Activated T-helper 1 cell treated with anti-CD3 and anti-CD28 coated beads, Interleukin-12 subunit alpha, Interleukin-12 subunit beta, Interleukin-2, Interleukin-4 antibody, amounts not matched to agents 30 ng/mL and 10 ng/mL and 1 ng/mL, durations not matched to agents 14 hours and 24 hours and 36 hours (primary cell): ENCODE measurements at regions not wholly inside any gene's neighbourhood (a gene's known extent, or its start where the extent isn't known, plus 50 kb on each side); places are given as distances from the start of the nearest gene placed in this dataset.

Experiments
- DNase-seq: peaks from one replicate; pipeline ENCODE4 v3.0.0; 2021; ENCODE audit warnings: low spot score
- H3K27ac Mint-ChIP-seq: one replicate; pipeline ENCODE4 v1.8.0; 2021; ENCODE audit warnings: mild to moderate bottlenecking, mixed read lengths
- H3K27me3 Mint-ChIP-seq: one replicate; pipeline ENCODE4 v1.8.0; 2022; ENCODE audit warnings: mild to moderate bottlenecking, moderate library complexity, mixed read lengths; ENCODE audit not compliant: insufficient read depth
- H3K36me3 Mint-ChIP-seq: one replicate; pipeline ENCODE4 v1.8.0; 2021; ENCODE audit warnings: low read depth, mixed read lengths
- H3K4me1 Mint-ChIP-seq: one replicate; pipeline ENCODE4 v1.8.0; 2021; ENCODE audit warnings: low read depth, mixed read lengths
- H3K4me3 Mint-ChIP-seq: one replicate; pipeline ENCODE4 v1.8.0; 2021; ENCODE audit warnings: mild to moderate bottlenecking, moderate library complexity, mixed read lengths
- H3K9me3 Mint-ChIP-seq: one replicate; pipeline ENCODE4 v1.8.0; 2021; ENCODE audit warnings: mixed read lengths
- intact Hi-C: fragments of 100-400 bp; cut with micrococcal nuclease; formaldehyde crosslinking; loops from one replicate; pipeline ENCODE4 v1.15.1; 2024

GRCh38 chr14:27506272-27506671, 908.4 kb upstream of the NOVA1 start:
- H3K9me3 Mint-ChIP-seq = peaks cover 50% of the 10 kb centered on the region
- no peak for DNase-seq
- intact Hi-C loops = no loop called here
- H3K36me3 Mint-ChIP-seq = no peaks in the 10 kb centered on the region
- H3K27ac Mint-ChIP-seq = no peak overlapping the region
- H3K4me3 Mint-ChIP-seq = no peak overlapping the region
- H3K4me1 Mint-ChIP-seq = no peaks in the 10 kb centered on the region
- no peaks in the 10 kb centered on the region for H3K27me3 Mint-ChIP-seq

DNA sequence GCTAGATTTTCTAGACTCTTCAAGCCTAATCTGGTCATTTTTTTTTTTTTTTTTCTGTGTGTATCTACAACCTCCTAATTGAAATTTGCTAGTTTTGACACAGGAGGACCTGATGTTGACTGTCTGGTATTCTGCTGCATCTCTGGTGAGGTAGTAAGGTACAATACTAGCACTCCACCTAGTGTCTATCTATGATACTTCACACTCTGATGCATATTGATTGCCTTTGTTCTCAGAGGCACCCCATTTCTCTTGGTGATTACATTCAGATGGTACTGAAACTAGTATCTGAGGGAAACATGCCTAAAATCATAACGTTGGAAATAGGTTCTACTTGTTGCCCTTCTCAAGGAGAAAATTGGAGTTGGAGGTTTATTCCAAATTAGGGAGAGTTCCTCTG, 930.5 kb upstream of the NOVA1 start:
- no peak overlapping the region for H3K27ac Mint-ChIP-seq
- peaks cover 39% of the 10 kb centered on the region for H3K9me3 Mint-ChIP-seq
- intact Hi-C loops = no loop called here
- H3K27me3 Mint-ChIP-seq = no peaks in the 10 kb centered on the region
- no peak overlapping the region for H3K4me3 Mint-ChIP-seq
- H3K4me1 Mint-ChIP-seq = no peaks in the 10 kb centered on the region
- no peaks in the 10 kb centered on the region for H3K36me3 Mint-ChIP-seq
- DNase-seq = no peak

DNA sequence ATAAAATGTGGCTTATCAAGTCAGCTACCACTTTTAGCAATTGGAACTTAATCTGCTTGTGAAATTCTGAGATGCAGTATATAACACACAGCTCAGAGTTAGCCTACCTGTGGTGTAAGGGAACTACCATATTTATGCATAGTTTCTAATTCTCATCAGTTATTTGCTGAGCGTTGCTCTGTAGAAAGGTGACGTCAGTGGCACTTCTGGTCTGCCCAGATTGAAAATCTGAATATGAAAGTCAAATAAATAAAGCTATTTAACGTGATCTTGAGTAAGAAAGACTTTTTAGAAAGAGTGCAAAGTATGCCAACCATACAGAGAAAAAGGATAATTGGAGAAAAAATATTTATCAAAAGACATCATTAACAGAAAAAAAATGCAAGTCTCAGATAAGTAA, 938.9 kb upstream of the NOVA1 start:
- H3K27ac Mint-ChIP-seq = no peak overlapping the region
- H3K4me1 Mint-ChIP-seq = no peaks in the 10 kb centered on the region
- no peak overlapping the region for H3K4me3 Mint-ChIP-seq
- intact Hi-C loops = no loop called here
- H3K27me3 Mint-ChIP-seq = no peaks in the 10 kb centered on the region
- peaks cover 35% of the 10 kb centered on the region for H3K9me3 Mint-ChIP-seq
- H3K36me3 Mint-ChIP-seq = no peaks in the 10 kb centered on the region
- no peak for DNase-seq

- H3K4me3 Mint-ChIP-seq = no peak overlapping the region
- intact Hi-C loops = loop anchor here (10.0 kb wide), 1 partner anchor 451 kb away; no protein-coding TSS in a partner anchor
- no peak overlapping the region for H3K27ac Mint-ChIP-seq
- no peak for DNase-seq
- H3K36me3 Mint-ChIP-seq = no peaks in the 10 kb centered on the region
- H3K9me3 Mint-ChIP-seq = peaks cover 28% of the 10 kb centered on the region
- no peaks in the 10 kb centered on the region for H3K4me1 Mint-ChIP-seq
- no peaks in the 10 kb centered on the region for H3K27me3 Mint-ChIP-seq
Observed at GRCh38 chr14:27546111-27546510, 948.3 kb upstream of the NOVA1 start.

DNA sequence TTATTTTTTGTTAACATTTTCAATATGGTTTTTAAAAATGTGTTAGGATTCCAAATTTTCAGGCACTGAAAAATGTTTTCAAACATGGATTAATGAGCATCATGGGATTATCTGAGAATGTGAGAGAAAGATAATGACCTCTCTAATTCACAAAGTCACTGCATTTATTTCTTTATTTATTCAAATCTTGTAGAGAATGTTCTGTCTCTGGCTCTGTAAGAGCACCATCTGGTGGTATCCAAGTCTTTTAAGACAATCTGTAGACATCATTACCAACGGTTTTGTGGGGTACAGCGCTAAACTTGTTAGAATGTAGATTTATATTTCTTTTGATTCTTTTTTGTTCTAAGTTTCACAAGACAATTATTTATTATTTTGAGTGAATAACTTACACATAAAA, 956.0 kb upstream of the NOVA1 start:
- intact Hi-C loops = no loop called here
- DNase-seq = no peak
- Mint-ChIP-seq H3K27me3 (no peaks in the 10 kb centered on the region), H3K4me3 (no peak overlapping the region), H3K4me1 (no peaks in the 10 kb centered on the region), H3K27ac (no peak overlapping the region), H3K36me3 (no peaks in the 10 kb centered on the region), H3K9me3 (peaks cover 14% of the 10 kb centered on the region)

- H3K4me3 Mint-ChIP-seq = no peak overlapping the region
- intact Hi-C loops = no loop called here
- H3K4me1 Mint-ChIP-seq = no peaks in the 10 kb centered on the region
- no peak for DNase-seq
- H3K9me3 Mint-ChIP-seq = peaks cover 7% of the 10 kb centered on the region
- no peaks in the 10 kb centered on the region for H3K36me3 Mint-ChIP-seq
- no peaks in the 10 kb centered on the region for H3K27me3 Mint-ChIP-seq
- no peak overlapping the region for H3K27ac Mint-ChIP-seq
Observed at GRCh38 chr14:27557445-27557844, 959.6 kb upstream of the NOVA1 start.

DNA sequence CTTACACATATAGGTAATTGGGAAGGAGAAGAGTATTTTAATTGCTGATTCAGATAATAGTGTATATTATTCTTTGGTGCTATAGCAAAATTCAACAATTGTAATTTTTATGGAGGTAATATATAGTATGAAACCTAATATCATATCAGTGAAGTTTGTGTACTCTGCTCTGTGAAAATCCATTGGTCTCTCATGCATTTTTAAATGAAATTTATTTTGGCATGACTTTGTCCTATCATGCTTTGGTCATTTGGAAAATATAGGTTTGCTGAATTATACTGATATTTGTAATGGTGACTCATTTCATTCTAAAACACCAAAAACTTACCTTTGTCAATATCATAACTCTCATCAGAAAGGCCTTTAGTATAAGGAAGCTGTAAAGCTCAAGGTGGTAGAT, 962.0 kb upstream of the NOVA1 start:
- intact Hi-C loops = no loop called here
- DNase-seq = no peak
- Mint-ChIP-seq H3K9me3 (peaks cover 15% of the 10 kb centered on the region), H3K4me3 (no peak overlapping the region), H3K27ac (no peak overlapping the region), H3K27me3 (no peaks in the 10 kb centered on the region), H3K36me3 (no peaks in the 10 kb centered on the region), H3K4me1 (no peaks in the 10 kb centered on the region)

DNA sequence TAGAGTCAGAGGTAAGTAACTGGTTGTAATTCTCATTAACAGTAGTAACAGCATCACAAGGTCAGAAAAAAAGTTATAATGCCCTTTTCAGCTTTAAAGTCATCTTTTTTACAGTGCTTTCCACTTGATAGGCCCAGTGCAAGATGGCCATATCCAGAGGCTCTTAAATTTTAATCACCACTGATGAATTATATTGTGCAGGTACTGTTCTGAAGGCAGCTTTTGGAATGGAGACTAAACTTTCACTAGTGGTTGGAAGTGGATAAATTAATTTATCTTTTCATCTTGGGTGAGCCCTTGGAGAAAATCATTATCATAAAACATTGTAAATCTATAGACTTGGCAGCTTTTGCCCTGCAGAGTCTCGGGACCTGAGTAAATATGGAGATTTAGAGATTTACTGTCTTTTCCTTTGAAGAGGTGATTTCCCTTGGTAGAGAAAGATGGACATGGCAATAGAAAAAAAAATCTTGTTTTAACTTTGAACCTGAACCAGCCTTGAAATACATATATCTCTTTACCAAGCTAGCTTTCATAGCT, 969.1 kb upstream of the NOVA1 start:
- DNase-seq = no peak
- Mint-ChIP-seq H3K9me3 (peaks cover 23% of the 10 kb centered on the region), H3K27ac (no peak overlapping the region), H3K4me1 (no peaks in the 10 kb centered on the region), H3K27me3 (no peaks in the 10 kb centered on the region), H3K4me3 (no peak overlapping the region), H3K36me3 (no peaks in the 10 kb centered on the region)
- intact Hi-C loops = no loop called here

DNA sequence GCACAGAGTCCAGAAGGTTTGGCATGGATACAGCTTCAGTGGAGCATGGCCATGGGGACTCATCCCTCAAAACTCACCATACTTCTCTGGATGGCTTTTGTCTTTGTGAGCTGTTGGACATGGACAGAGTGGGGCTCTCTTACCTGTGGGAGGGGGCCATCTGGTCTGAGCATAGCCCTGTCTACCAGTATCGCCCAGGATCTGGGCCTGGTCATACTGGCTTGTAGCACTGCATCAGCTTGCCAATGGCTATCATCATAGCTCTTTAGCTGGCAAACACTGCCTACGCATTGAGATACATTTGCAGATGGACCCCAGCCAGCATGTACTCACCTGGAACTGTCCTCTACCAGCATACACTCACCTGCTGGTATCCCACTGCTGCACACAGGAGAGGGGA, 975.2 kb upstream of the NOVA1 start:
- no peaks in the 10 kb centered on the region for H3K27me3 Mint-ChIP-seq
- H3K9me3 Mint-ChIP-seq = peaks cover 51% of the 10 kb centered on the region
- H3K4me1 Mint-ChIP-seq = no peaks in the 10 kb centered on the region
- intact Hi-C loops = no loop called here
- H3K27ac Mint-ChIP-seq = no peak overlapping the region
- peaks cover 2% of the 10 kb centered on the region for H3K36me3 Mint-ChIP-seq
- H3K4me3 Mint-ChIP-seq = no peak overlapping the region
- DNase-seq = no peak

- Mint-ChIP-seq H3K4me3 (no peak overlapping the region), H3K27ac (no peak overlapping the region), H3K4me1 (no peaks in the 10 kb centered on the region), H3K9me3 (peaks cover 37% of the 10 kb centered on the region), H3K27me3 (no peaks in the 10 kb centered on the region), H3K36me3 (no peaks in the 10 kb centered on the region)
- intact Hi-C loops = no loop called here
- no peak for DNase-seq
Observed at GRCh38 chr14:27587103-27587502, 989.3 kb upstream of the NOVA1 start.

GRCh38 chr14:27605282-27605681, 1007.4 kb upstream of the NOVA1 start:
- Mint-ChIP-seq H3K4me1 (no peaks in the 10 kb centered on the region), H3K9me3 (peaks cover 32% of the 10 kb centered on the region), H3K4me3 (no peak overlapping the region), H3K27ac (no peak overlapping the region), H3K36me3 (no peaks in the 10 kb centered on the region), H3K27me3 (no peaks in the 10 kb centered on the region)
- intact Hi-C loops = no loop called here
- DNase-seq = no peak

- Mint-ChIP-seq H3K36me3 (no peaks in the 10 kb centered on the region), H3K4me1 (no peaks in the 10 kb centered on the region), H3K4me3 (no peak overlapping the region), H3K9me3 (peaks cover 30% of the 10 kb centered on the region), H3K27ac (no peak overlapping the region), H3K27me3 (no peaks in the 10 kb centered on the region)
- no peak for DNase-seq
- intact Hi-C loops = no loop called here
Observed at GRCh38 chr14:27608377-27608776, 1010.5 kb upstream of the NOVA1 start.

GRCh38 chr14:27612121-27612520, 1014.3 kb upstream of the NOVA1 start:
- Mint-ChIP-seq H3K36me3 (no peaks in the 10 kb centered on the region), H3K9me3 (peaks cover 28% of the 10 kb centered on the region), H3K4me1 (no peaks in the 10 kb centered on the region), H3K27me3 (no peaks in the 10 kb centered on the region), H3K27ac (no peak overlapping the region), H3K4me3 (no peak overlapping the region)
- DNase-seq = no peak
- intact Hi-C loops = no loop called here

DNA sequence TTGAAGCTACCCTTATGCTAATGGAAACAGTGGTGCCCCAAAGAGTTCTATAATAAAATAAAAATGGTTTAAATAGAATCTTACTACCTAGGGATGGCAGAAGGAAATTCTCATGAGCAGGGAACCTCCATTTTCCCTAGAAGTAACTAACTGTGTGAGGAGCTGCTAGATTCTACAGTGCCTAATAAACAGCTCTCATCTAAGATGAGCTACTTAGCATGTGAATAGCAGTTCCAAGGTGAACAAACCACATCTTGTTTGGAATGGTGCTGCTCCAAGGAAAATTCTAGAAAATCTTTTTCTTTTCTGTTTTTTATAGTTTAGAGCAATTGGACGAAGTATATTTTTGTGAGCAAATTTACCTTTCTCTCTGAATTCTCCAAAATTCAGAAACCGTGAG, 1015.3 kb upstream of the NOVA1 start:
- no peaks in the 10 kb centered on the region for H3K36me3 Mint-ChIP-seq
- H3K9me3 Mint-ChIP-seq = peaks cover 24% of the 10 kb centered on the region
- intact Hi-C loops = no loop called here

More for the DNA sequence above, 1015.3 kb upstream of the NOVA1 start:
- H3K27ac Mint-ChIP-seq = no peak overlapping the region
- H3K4me1 Mint-ChIP-seq = no peaks in the 10 kb centered on the region
- no peak for DNase-seq
- no peaks in the 10 kb centered on the region for H3K27me3 Mint-ChIP-seq
- no peak overlapping the region for H3K4me3 Mint-ChIP-seq
